HEK293 (cell line): ENCODE measurements at regions not wholly inside any gene's neighbourhood (a gene's known extent, or its start where the extent isn't known, plus 50 kb on each side); places are given as distances from the start of the nearest gene placed in this dataset.

Experiments used
- CTCF ChIP-seq: fragments of 450-650 bp; formaldehyde crosslinking; IDR thresholded peaks from 2 replicates; pipeline ENCODE4 v1.5.1; 2016; ENCODE audit warnings: missing biosample characterization, missing genetic modification characterization
- PATZ1 ChIP-seq: fragments of 450-650 bp; formaldehyde crosslinking; IDR thresholded peaks from 2 replicates; pipeline ENCODE4 v1.5.1; 2016; ENCODE audit warnings: missing biosample characterization, missing genetic modification characterization
- YY1 ChIP-seq: fragments of 450-650 bp; formaldehyde crosslinking; IDR thresholded peaks from 2 replicates; pipeline ENCODE4 v1.5.1; 2018; ENCODE audit warnings: missing biosample characterization, missing genetic modification characterization
- ZFHX2 ChIP-seq: fragments of 450-650 bp; formaldehyde crosslinking; conservative IDR thresholded peaks from 2 replicates; pipeline ENCODE4 v1.5.1; 2016; ENCODE audit warnings: missing biosample characterization, missing genetic modification characterization
- ZFP41 ChIP-seq: fragments of 450-650 bp; formaldehyde crosslinking; IDR thresholded peaks from 2 replicates; pipeline ENCODE4 v1.5.1; 2016; ENCODE audit warnings: missing biosample characterization, missing genetic modification characterization, borderline replicate concordance
- ZNF23 ChIP-seq: fragments of 450-650 bp; formaldehyde crosslinking; IDR thresholded peaks from 2 replicates; pipeline ENCODE4 v1.5.1; 2016; ENCODE audit warnings: missing biosample characterization, missing genetic modification characterization, borderline replicate concordance

GRCh38 chr11:15750535-15751308 lies 605.6 kb downstream of the SOX6 start:
- TF ChIP-seq YY1 (tag by site-specific recombination) (no peak), ZFP41 (tag by site-specific recombination) (no peak), ZFHX2 (0 out of 2 replicates have a peak, but pooled peaks have one; percentile 18), CTCF (tag by site-specific recombination) (no peak), ZNF23 (no peak), PATZ1 (tag by site-specific recombination) (no peak)
